Activated CD4-positive, alpha-beta T cell treated with anti-CD3 and anti-CD28 coated beads, Interleukin-2, amount 10 ng/mL, durations not matched to agents 7 days and 5 days (primary cell): ENCODE measurements at regions not wholly inside any gene's neighbourhood (a gene's known extent, or its start where the extent isn't known, plus 50 kb on each side); places are given as distances from the start of the nearest gene placed in this dataset.

Experiments
- CTCF ChIA-PET: fragments of 350-600 bp; sonication (Branson Sonifier 250); formaldehyde crosslinking; loops from one replicate; lab custom pipeline; 2021; ENCODE audit warnings: antibody characterized with exemption; lab: Charles Lee
- POLR2A ChIA-PET: fragments of 350-600 bp; sonication (Branson Sonifier 250); formaldehyde crosslinking; loops from one replicate; lab custom pipeline; 2021; ENCODE audit warnings: antibody characterized with exemption; lab: Charles Lee
- DNase-seq: peaks from one replicate; pipeline ENCODE4 v3.0.0-alpha.2; 2020
- H3K27ac Mint-ChIP-seq: one replicate; pipeline ENCODE4 v1.8.0; 2021; ENCODE audit warnings: mild to moderate bottlenecking, moderate library complexity, mixed read lengths
- H3K27me3 Mint-ChIP-seq: one replicate; pipeline ENCODE4 v1.8.0; 2021; ENCODE audit warnings: mixed read lengths
- H3K36me3 Mint-ChIP-seq: one replicate; pipeline ENCODE4 v1.8.0; 2021; ENCODE audit warnings: low read depth, mixed read lengths
- H3K4me1 Mint-ChIP-seq: one replicate; pipeline ENCODE4 v1.8.0; 2021; ENCODE audit warnings: mixed read lengths
- H3K4me3 Mint-ChIP-seq: one replicate; pipeline ENCODE4 v1.8.0; 2021; ENCODE audit warnings: mild to moderate bottlenecking, moderate library complexity, mixed read lengths
- H3K9me3 Mint-ChIP-seq: one replicate; pipeline ENCODE4 v1.8.0; 2021; ENCODE audit warnings: mixed read lengths

- ChIA-PET CTCF (no interaction called here), POLR2A (no interaction called here)
- Mint-ChIP-seq H3K36me3 (no peaks in the 10 kb centered on the region), H3K4me3 (no peak overlapping the region), H3K9me3 (no peaks in the 10 kb centered on the region), H3K27ac (no peak overlapping the region), H3K4me1 (no peaks in the 10 kb centered on the region), H3K27me3 (peaks cover 8% of the 10 kb centered on the region)
- DNase-seq: no peak
Measured at GRCh38 chr3:137061186-137061585, 103.4 kb downstream of the IL20RB start.

- Mint-ChIP-seq H3K9me3 (no peaks in the 10 kb centered on the region), H3K27me3 (peaks cover 8% of the 10 kb centered on the region), H3K4me3 (no peak overlapping the region), H3K36me3 (no peaks in the 10 kb centered on the region), H3K27ac (no peak overlapping the region), H3K4me1 (no peaks in the 10 kb centered on the region)
- no peak for DNase-seq
- CTCF ChIA-PET: interaction anchor here (0.6 kb wide), 1 partner anchor 453 kb away, joined by 3 read pairs; no protein-coding TSS in a partner anchor
- POLR2A ChIA-PET: no interaction called here
Measured at GRCh38 chr3:137062250-137062649, 104.5 kb downstream of the IL20RB start.

- H3K4me1 Mint-ChIP-seq: no peaks in the 10 kb centered on the region
- no peaks in the 10 kb centered on the region for H3K36me3 Mint-ChIP-seq
- POLR2A ChIA-PET: no interaction called here
- no peaks in the 10 kb centered on the region for H3K9me3 Mint-ChIP-seq
- DNase-seq: no peak
- no peak overlapping the region for H3K4me3 Mint-ChIP-seq
- peaks cover 9% of the 10 kb centered on the region for H3K27me3 Mint-ChIP-seq
- CTCF ChIA-PET: no interaction called here
- no peak overlapping the region for H3K27ac Mint-ChIP-seq
Measured at GRCh38 chr3:137065381-137065780, 107.6 kb downstream of the IL20RB start.

- Mint-ChIP-seq H3K4me3 (no peak overlapping the region), H3K4me1 (no peaks in the 10 kb centered on the region), H3K27ac (no peak overlapping the region), H3K27me3 (peaks cover 7% of the 10 kb centered on the region), H3K36me3 (no peaks in the 10 kb centered on the region), H3K9me3 (no peaks in the 10 kb centered on the region)
- CTCF ChIA-PET: no interaction called here
- no peak for DNase-seq
- POLR2A ChIA-PET: no interaction called here
Measured at GRCh38 chr3:137066092-137066491, 108.3 kb downstream of the IL20RB start.

- Mint-ChIP-seq H3K9me3 (no peaks in the 10 kb centered on the region), H3K4me3 (no peak overlapping the region), H3K36me3 (no peaks in the 10 kb centered on the region), H3K4me1 (no peaks in the 10 kb centered on the region), H3K27me3 (peaks cover 7% of the 10 kb centered on the region), H3K27ac (no peak overlapping the region)
- ChIA-PET CTCF (no interaction called here), POLR2A (no interaction called here)
- DNase-seq: no peak
Measured at GRCh38 chr3:137071104-137071503, 113.3 kb downstream of the IL20RB start.

- ChIA-PET CTCF (no interaction called here), POLR2A (no interaction called here)
- Mint-ChIP-seq H3K27ac (no peak overlapping the region), H3K4me3 (no peak overlapping the region), H3K27me3 (peaks cover 16% of the 10 kb centered on the region), H3K36me3 (no peaks in the 10 kb centered on the region), H3K4me1 (no peaks in the 10 kb centered on the region), H3K9me3 (no peaks in the 10 kb centered on the region)
- DNase-seq: no peak
Measured at GRCh38 chr3:137075020-137075419, 117.2 kb downstream of the IL20RB start.

GRCh38 chr3:137078040-137078439 is 120.3 kb downstream of the IL20RB start:
- Mint-ChIP-seq H3K27me3 (peaks cover 23% of the 10 kb centered on the region), H3K9me3 (no peaks in the 10 kb centered on the region), H3K27ac (no peak overlapping the region), H3K4me1 (no peaks in the 10 kb centered on the region), H3K4me3 (no peak overlapping the region), H3K36me3 (no peaks in the 10 kb centered on the region)
- DNase-seq: no peak
- CTCF ChIA-PET: no interaction called here
- POLR2A ChIA-PET: no interaction called here

- ChIA-PET POLR2A (no interaction called here), CTCF (no interaction called here)
- no peaks in the 10 kb centered on the region for H3K9me3 Mint-ChIP-seq
- H3K27ac Mint-ChIP-seq: no peak overlapping the region
- H3K4me1 Mint-ChIP-seq: no peaks in the 10 kb centered on the region
- H3K4me3 Mint-ChIP-seq: no peak overlapping the region
- no peak for DNase-seq
- H3K27me3 Mint-ChIP-seq: peaks cover 26% of the 10 kb centered on the region
- H3K36me3 Mint-ChIP-seq: no peaks in the 10 kb centered on the region
Measured at GRCh38 chr3:137079571-137079970, 121.8 kb downstream of the IL20RB start.

GRCh38 chr3:137081711-137082110 is 123.9 kb downstream of the IL20RB start:
- no peaks in the 10 kb centered on the region for H3K9me3 Mint-ChIP-seq
- no peaks in the 10 kb centered on the region for H3K4me1 Mint-ChIP-seq
- ChIA-PET POLR2A (no interaction called here), CTCF (no interaction called here)
- H3K36me3 Mint-ChIP-seq: no peaks in the 10 kb centered on the region
- no peak for DNase-seq
- H3K4me3 Mint-ChIP-seq: no peak overlapping the region
- H3K27ac Mint-ChIP-seq: no peak overlapping the region
- H3K27me3 Mint-ChIP-seq: peaks cover 31% of the 10 kb centered on the region

GRCh38 chr3:137082763-137083162 is 125.0 kb downstream of the IL20RB start:
- H3K36me3 Mint-ChIP-seq: no peaks in the 10 kb centered on the region
- H3K9me3 Mint-ChIP-seq: no peaks in the 10 kb centered on the region
- peaks cover 26% of the 10 kb centered on the region for H3K27me3 Mint-ChIP-seq
- H3K4me1 Mint-ChIP-seq: no peaks in the 10 kb centered on the region
- ChIA-PET POLR2A (no interaction called here), CTCF (no interaction called here)
- no peak overlapping the region for H3K4me3 Mint-ChIP-seq
- DNase-seq: no peak
- no peak overlapping the region for H3K27ac Mint-ChIP-seq

GRCh38 chr3:137083332-137083731 is 125.5 kb downstream of the IL20RB start:
- POLR2A ChIA-PET: no interaction called here
- no peak overlapping the region for H3K4me3 Mint-ChIP-seq

GRCh38 chr3:137084586-137084985 is 126.8 kb downstream of the IL20RB start:
- POLR2A ChIA-PET: no interaction called here

More at GRCh38 chr3:137083332-137083731, 125.5 kb downstream of the IL20RB start:
- no peaks in the 10 kb centered on the region for H3K9me3 Mint-ChIP-seq
- H3K27ac Mint-ChIP-seq: no peak overlapping the region
- CTCF ChIA-PET: no interaction called here
- DNase-seq: no peak
- no peaks in the 10 kb centered on the region for H3K36me3 Mint-ChIP-seq
- H3K4me1 Mint-ChIP-seq: no peaks in the 10 kb centered on the region
- H3K27me3 Mint-ChIP-seq: peaks cover 21% of the 10 kb centered on the region

GRCh38 chr3:137097386-137097785 is 139.6 kb downstream of the IL20RB start:
- ChIA-PET CTCF (interaction anchor here (0.8 to 1.2 kb wide), 3 partner anchors 9 to 58 kb away, joined by 3 to 4 read pairs (median 3); no protein-coding TSS in a partner anchor), POLR2A (no interaction called here)
- H3K4me1 Mint-ChIP-seq: no peaks in the 10 kb centered on the region
- no peak overlapping the region for H3K27ac Mint-ChIP-seq
- no peak for DNase-seq
- no peaks in the 10 kb centered on the region for H3K9me3 Mint-ChIP-seq
- no peak overlapping the region for H3K4me3 Mint-ChIP-seq
- peaks cover 11% of the 10 kb centered on the region for H3K27me3 Mint-ChIP-seq
- no peaks in the 10 kb centered on the region for H3K36me3 Mint-ChIP-seq

More at GRCh38 chr3:137084586-137084985, 126.8 kb downstream of the IL20RB start:
- no peak overlapping the region for H3K4me3 Mint-ChIP-seq
- CTCF ChIA-PET: no interaction called here
- no peak overlapping the region for H3K27ac Mint-ChIP-seq
- H3K27me3 Mint-ChIP-seq: peaks cover 25% of the 10 kb centered on the region
- H3K36me3 Mint-ChIP-seq: no peaks in the 10 kb centered on the region
- DNase-seq: no peak
- no peaks in the 10 kb centered on the region for H3K9me3 Mint-ChIP-seq
- no peaks in the 10 kb centered on the region for H3K4me1 Mint-ChIP-seq

- Mint-ChIP-seq H3K4me1 (no peaks in the 10 kb centered on the region), H3K36me3 (no peaks in the 10 kb centered on the region), H3K4me3 (no peak overlapping the region), H3K27me3 (peaks cover 7% of the 10 kb centered on the region), H3K27ac (no peak overlapping the region), H3K9me3 (no peaks in the 10 kb centered on the region)
- POLR2A ChIA-PET: no interaction called here
- no peak for DNase-seq
- CTCF ChIA-PET: interaction anchor here (0.9 kb wide), 1 partner anchor 12 kb away, joined by 3 read pairs; no protein-coding TSS in a partner anchor
Measured at GRCh38 chr3:137097852-137098251, 140.1 kb downstream of the IL20RB start.
